ENCODE measurements at regions not wholly inside any gene's neighbourhood (a gene's known extent, or its start where the extent isn't known, plus 50 kb on each side); places are given as distances from the start of the nearest gene placed in this dataset.

DNA sequence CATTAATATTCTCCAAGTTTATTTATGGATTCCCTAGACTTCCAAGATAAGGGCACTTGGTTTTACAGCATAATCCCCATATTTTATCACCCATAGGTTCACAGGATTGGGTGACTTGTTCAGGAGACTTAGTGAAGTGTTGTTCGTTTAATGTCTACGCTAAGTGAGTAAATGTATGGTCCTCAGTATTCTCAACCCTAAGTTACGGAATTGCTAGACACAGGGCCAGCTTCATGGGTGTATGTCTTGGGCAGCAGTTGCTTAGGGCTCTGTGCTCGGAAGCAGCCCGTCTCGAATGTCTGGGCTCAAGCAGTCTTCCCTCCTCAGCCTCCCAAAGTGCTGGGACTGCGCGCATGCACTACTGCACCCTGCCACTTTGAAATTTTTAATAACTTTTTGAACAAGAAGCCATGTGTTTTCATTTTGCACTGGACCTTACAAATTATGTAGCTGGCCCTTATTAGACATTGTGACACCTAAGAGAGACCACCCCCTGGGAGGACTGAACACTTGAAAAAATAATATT is 91.5 kb upstream of the ZNF217 start:
- DNase-seq (ENCODE audit: low spot score) = no peak
- no peak overlapping the region for H3K27ac ChIP-seq
- TF ChIP-seq, protein P1, sequence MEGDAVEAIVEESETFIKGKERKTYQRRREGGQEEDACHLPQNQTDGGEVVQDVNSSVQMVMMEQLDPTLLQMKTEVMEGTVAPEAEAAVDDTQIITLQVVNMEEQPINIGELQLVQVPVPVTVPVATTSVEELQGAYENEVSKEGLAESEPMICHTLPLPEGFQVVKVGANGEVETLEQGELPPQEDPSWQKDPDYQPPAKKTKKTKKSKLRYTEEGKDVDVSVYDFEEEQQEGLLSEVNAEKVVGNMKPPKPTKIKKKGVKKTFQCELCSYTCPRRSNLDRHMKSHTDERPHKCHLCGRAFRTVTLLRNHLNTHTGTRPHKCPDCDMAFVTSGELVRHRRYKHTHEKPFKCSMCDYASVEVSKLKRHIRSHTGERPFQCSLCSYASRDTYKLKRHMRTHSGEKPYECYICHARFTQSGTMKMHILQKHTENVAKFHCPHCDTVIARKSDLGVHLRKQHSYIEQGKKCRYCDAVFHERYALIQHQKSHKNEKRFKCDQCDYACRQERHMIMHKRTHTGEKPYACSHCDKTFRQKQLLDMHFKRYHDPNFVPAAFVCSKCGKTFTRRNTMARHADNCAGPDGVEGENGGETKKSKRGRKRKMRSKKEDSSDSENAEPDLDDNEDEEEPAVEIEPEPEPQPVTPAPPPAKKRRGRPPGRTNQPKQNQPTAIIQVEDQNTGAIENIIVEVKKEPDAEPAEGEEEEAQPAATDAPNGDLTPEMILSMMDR (IDR thresholded peaks at IDR 0.05) = no peak
- H3K4me3 ChIP-seq = no peak overlapping the region

DNA sequence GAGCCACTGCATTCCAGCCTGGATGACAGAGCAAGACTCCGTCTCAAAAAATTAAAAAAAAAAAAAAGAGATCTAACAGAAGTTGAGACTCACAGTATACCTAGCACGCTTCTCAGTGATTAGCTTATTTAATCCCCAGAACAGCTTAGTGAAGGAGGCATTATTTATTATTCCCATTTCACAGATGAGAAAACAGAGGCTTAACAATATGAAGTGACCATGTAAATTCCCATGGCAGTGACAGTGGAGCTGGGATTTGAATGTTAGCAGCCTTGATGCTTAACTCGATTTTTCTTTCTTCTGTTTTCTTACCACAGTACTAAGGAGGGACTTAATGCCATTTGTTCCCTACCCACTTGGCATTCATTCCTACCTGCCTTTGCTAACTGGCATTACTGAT is 89.9 kb upstream of the ZNF217 start:
- H3K4me3 ChIP-seq = no peak overlapping the region

DNA sequence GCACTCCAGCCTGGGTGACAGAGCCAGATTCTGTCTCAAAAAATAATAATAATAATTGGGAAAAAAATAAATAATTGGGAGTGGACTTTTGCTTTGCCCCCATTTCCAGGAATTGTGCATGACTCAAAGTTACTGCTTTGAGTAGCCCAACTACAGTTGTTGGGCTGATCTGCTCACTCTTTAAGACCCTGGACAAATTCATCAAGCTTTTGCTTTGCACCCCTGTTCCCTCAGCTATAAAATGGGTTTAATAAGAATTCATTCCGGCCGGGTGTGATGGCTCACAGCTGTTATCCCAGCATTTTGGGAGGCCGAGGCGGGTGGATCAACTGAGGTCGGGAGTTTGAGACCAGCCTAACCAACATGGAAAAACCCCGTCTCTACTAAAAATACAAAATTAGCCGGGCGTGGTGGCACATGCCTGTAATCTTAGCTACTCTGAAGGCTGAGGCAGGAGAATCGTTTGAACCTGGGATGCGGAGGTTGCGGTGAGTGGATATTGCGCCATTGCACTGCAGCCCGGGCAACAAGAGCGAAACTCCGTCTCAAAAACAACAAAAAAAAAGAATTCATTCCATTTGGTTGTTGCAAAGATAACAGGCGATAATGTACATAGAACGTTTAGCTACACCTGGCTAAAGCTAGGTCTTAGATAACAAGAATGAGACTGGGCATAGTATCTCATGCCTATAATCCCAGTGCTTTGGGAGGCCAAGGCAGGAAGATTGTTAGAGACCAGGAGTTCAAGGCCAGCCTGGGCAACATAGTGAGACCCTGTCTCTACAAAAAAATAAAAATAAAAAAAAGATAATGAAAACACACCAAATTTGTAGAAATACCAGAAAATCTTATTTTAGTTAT is 87.9 kb upstream of the ZNF217 start:
- DNase-seq (ENCODE audit: low spot score) = no peak
- TF ChIP-seq, protein P1 (IDR thresholded peaks at IDR 0.05) = no peak
- no peak overlapping the region for H3K27ac ChIP-seq
- H3K4me3 ChIP-seq = no peak overlapping the region

More for the DNA sequence above, 89.9 kb upstream of the ZNF217 start:
- TF ChIP-seq, protein P1 (IDR thresholded peaks at IDR 0.05) = no peak
- no peak for DNase-seq (ENCODE audit: low spot score)
- no peak overlapping the region for H3K27ac ChIP-seq

- H3K27ac ChIP-seq = no peak overlapping the region
- no peak for DNase-seq (ENCODE audit: low spot score)
- no peak overlapping the region for H3K4me3 ChIP-seq
- TF ChIP-seq, protein P1 (IDR thresholded peaks at IDR 0.05) = no peak
These were observed 86.1 kb upstream of the ZNF217 start for GRCh38 chr20:53679597-53680309.

DNA sequence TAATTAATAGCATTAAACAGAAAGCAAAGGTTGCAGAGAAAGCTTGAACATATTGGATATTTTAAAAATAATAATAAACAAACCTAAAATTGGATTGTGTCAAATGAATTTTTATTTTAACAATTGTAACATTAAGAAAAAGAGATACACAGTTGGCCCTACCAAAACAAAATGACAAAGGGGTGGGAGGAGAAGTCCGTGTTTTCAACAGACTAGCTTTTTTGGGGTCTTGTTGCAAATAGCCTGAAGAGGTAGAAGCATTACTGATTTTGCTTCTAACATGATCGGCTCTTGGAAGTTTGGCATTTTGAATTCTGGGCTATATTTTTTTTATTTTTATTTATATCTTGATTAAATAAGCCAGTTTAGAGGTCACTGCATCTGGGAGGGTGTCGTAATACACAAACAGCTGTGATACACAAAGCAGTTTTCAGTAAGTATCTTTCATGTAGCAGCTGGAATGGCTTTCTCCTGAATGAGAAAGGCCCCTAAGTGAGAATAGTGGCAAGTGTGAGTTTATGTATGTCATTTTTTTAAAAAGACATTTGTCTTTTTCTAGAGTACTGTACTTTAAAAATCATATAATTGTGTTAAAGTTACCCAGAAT is 85.5 kb upstream of the ZNF217 start:
- no peak overlapping the region for H3K4me3 ChIP-seq
- no peak overlapping the region for H3K27ac ChIP-seq
- no peak for DNase-seq (ENCODE audit: low spot score)
- TF ChIP-seq, protein P1 (IDR thresholded peaks at IDR 0.05) = no peak

- no peak overlapping the region for H3K4me3 ChIP-seq
- DNase-seq (ENCODE audit: low spot score) = no peak
- TF ChIP-seq, protein P1 (IDR thresholded peaks at IDR 0.05) = no peak
- H3K27ac ChIP-seq = no peak overlapping the region
These were observed 84.8 kb upstream of the ZNF217 start for GRCh38 chr20:53678315-53678989.

Measured in coronary artery (tissue), 2 donors.